ENCODE measurements at regions not wholly inside any gene's neighbourhood (a gene's known extent, or its start where the extent isn't known, plus 50 kb on each side); places are given as distances from the start of the nearest gene placed in this dataset.

GRCh38 chr7:69199041-69199440, 399.2 kb upstream of the AUTS2 start:
- H3K27me3 ChIP-seq (ENCODE audit: insufficient read depth, low read length, poor library complexity, severe bottlenecking): no peaks in the 10 kb centered on the region
- TF ChIP-seq EZH2phosphoT487 (IDR thresholded peaks at IDR 0.05; ENCODE audit: borderline replicate concordance) (no peak), CTCF (conservative IDR thresholded peaks at IDR 0.05; ENCODE audit: low read length) (no peak)
- no peak overlapping the region for H3K4me2 ChIP-seq (ENCODE audit: low read depth, low read length, poor library complexity, severe bottlenecking)
- H3K4me3 ChIP-seq (ENCODE audit: low read length, poor library complexity, severe bottlenecking): no peak overlapping the region
- H3K9me3 ChIP-seq (ENCODE audit: insufficient read depth, low read depth, low read length): peaks cover 8% of the 10 kb centered on the region; the same call in 1 of the 2 replicates
- H3F3A ChIP-seq (ENCODE audit: low read depth): no peaks in the 10 kb centered on the region
- no peaks in the 10 kb centered on the region for H4K20me1 ChIP-seq (ENCODE audit: insufficient read depth, low read length, poor library complexity, severe bottlenecking)
- no peaks in the 10 kb centered on the region for H3K9me2 ChIP-seq (replicated peaks; ENCODE audit: low read depth, low read length)
- H3K4me1 ChIP-seq (ENCODE audit: insufficient read depth, low read length, poor library complexity, severe bottlenecking): no peaks in the 10 kb centered on the region
- no peak overlapping the region for H3K9ac ChIP-seq (ENCODE audit: low read depth, low read length, poor library complexity, severe bottlenecking)
- H3K79me2 ChIP-seq (ENCODE audit: insufficient read depth, low read length): no peaks in the 10 kb centered on the region
- no peak overlapping the region for H2AFZ ChIP-seq (ENCODE audit: low read length)
- H3K36me3 ChIP-seq (ENCODE audit: insufficient read depth, low read length): no peaks in the 10 kb centered on the region

GRCh38 chr7:69199661-69200060, 398.6 kb upstream of the AUTS2 start:
- Histone ChIP-seq H3K36me3 (ENCODE audit: insufficient read depth, low read length) (no peaks in the 10 kb centered on the region), H3K4me3 (ENCODE audit: low read length, poor library complexity, severe bottlenecking) (no peak overlapping the region), H3K9ac (ENCODE audit: low read depth, low read length, poor library complexity, severe bottlenecking) (no peak overlapping the region), H3F3A (ENCODE audit: low read depth) (no peaks in the 10 kb centered on the region), H2AFZ (ENCODE audit: low read length) (no peak overlapping the region), H3K27me3 (ENCODE audit: insufficient read depth, low read length, poor library complexity, severe bottlenecking) (no peaks in the 10 kb centered on the region), H3K79me2 (ENCODE audit: insufficient read depth, low read length) (no peaks in the 10 kb centered on the region), H3K4me2 (ENCODE audit: low read depth, low read length, poor library complexity, severe bottlenecking) (no peak overlapping the region), H4K20me1 (ENCODE audit: insufficient read depth, low read length, poor library complexity, severe bottlenecking) (no peaks in the 10 kb centered on the region), H3K4me1 (ENCODE audit: insufficient read depth, low read length, poor library complexity, severe bottlenecking) (no peaks in the 10 kb centered on the region), H3K9me2 (replicated peaks; ENCODE audit: low read depth, low read length) (no peaks in the 10 kb centered on the region), H3K9me3 (ENCODE audit: insufficient read depth, low read depth, low read length) (peaks cover 8% of the 10 kb centered on the region; the same call in 1 of the 2 replicates)
- TF ChIP-seq CTCF (conservative IDR thresholded peaks at IDR 0.05; ENCODE audit: low read length) (no peak), EZH2phosphoT487 (IDR thresholded peaks at IDR 0.05; ENCODE audit: borderline replicate concordance) (no peak)

DNA sequence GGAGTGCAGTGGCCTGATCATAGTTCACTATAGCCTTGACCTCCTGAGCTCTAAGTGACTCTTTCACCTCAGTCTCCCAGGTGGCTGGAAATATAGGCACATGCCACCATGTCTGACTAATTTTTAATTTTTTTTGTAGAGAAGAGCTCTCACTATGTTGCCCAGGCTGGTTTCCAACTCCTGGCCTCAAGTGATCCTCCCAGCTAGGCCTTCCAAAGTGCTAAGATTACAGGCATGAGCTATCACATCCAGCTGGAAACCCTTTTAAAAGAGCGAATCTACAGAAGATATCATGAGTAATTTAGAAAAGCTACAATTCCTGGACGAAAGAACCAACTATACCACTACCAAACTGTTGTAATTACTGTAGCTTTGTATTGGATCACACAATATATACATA, 394.4 kb upstream of the AUTS2 start:
- no peak overlapping the region for H3K9ac ChIP-seq (ENCODE audit: low read depth, low read length, poor library complexity, severe bottlenecking)
- H3K4me3 ChIP-seq (ENCODE audit: low read length, poor library complexity, severe bottlenecking): no peak overlapping the region
- H3K36me3 ChIP-seq (ENCODE audit: insufficient read depth, low read length): no peaks in the 10 kb centered on the region
- H2AFZ ChIP-seq (ENCODE audit: low read length): no peak overlapping the region
- TF ChIP-seq CTCF (conservative IDR thresholded peaks at IDR 0.05; ENCODE audit: low read length): no peak
- no peak for TF ChIP-seq EZH2phosphoT487 (IDR thresholded peaks at IDR 0.05; ENCODE audit: borderline replicate concordance)
- no peaks in the 10 kb centered on the region for H3K9me2 ChIP-seq (replicated peaks; ENCODE audit: low read depth, low read length)
- H3K4me2 ChIP-seq (ENCODE audit: low read depth, low read length, poor library complexity, severe bottlenecking): no peak overlapping the region
- no peaks in the 10 kb centered on the region for H3K79me2 ChIP-seq (ENCODE audit: insufficient read depth, low read length)
- H3K27me3 ChIP-seq (ENCODE audit: insufficient read depth, low read length, poor library complexity, severe bottlenecking): no peaks in the 10 kb centered on the region
- H3K4me1 ChIP-seq (ENCODE audit: insufficient read depth, low read length, poor library complexity, severe bottlenecking): no peaks in the 10 kb centered on the region
- no peaks in the 10 kb centered on the region for H4K20me1 ChIP-seq (ENCODE audit: insufficient read depth, low read length, poor library complexity, severe bottlenecking)
- peaks cover 8% of the 10 kb centered on the region; the same call in 1 of the 2 replicates for H3K9me3 ChIP-seq (ENCODE audit: insufficient read depth, low read depth, low read length)
- no peaks in the 10 kb centered on the region for H3F3A ChIP-seq (ENCODE audit: low read depth)
